Germinal center (tissue), 1 donor: ENCODE measurements at regions not wholly inside any gene's neighbourhood (a gene's known extent, or its start where the extent isn't known, plus 50 kb on each side); places are given as distances from the start of the nearest gene placed in this dataset.

Experiments
- DNase-seq: peaks from one replicate; pipeline ENCODE4 v3.0.0; 2012; ENCODE audit warnings: mixed read lengths, low spot score

DNA sequence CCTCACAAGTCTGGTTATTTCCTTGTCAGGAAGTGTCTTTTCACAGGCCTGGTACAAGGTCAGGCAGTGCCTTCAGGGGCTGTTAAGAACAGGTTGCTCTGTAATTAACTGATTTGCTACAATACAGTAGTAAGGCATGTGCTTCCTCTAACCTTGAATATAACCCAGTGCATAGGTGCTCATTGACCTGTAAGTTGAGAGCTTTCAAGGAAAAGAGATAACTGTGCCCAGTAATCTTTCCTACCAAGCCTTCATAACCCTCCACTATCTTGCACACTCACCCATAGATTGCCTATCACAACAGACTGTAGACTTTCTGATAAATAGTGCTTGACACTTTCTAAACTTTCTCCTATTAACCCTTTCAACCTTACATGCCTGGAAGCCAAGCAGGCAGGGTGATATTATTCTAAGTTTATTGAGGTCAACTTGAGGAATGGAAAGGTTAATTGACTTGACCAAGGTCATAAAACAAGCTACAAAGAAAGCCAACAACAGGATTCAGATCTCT lies 148.1 kb downstream of the PPARGC1A start:
- DNase-seq = no peak

GRCh38 chr4:23737571-23737970 lies 152.3 kb downstream of the PPARGC1A start:
- no peak for DNase-seq

DNA sequence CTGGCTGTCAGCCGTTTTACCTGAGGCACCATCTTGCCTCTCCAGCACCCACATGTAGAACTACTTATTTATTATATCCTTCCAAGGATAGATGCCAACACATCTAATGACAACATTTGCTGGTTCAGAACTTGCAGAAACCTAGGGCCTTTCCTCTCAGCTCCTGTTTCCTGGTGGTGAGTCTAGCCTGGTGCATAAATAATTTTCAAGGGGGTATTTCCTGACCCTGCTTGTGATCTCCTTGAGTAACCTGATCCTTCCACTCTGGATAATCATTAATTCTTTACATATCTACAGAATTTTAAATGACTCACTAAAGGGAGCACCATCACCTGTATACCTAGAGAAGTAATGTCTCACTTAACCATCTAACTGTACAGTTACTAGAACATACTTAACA lies 153.4 kb downstream of the PPARGC1A start:
- no peak for DNase-seq

- no peak for DNase-seq
Measured at GRCh38 chr4:23734000-23734399, 155.8 kb downstream of the PPARGC1A start.

DNA sequence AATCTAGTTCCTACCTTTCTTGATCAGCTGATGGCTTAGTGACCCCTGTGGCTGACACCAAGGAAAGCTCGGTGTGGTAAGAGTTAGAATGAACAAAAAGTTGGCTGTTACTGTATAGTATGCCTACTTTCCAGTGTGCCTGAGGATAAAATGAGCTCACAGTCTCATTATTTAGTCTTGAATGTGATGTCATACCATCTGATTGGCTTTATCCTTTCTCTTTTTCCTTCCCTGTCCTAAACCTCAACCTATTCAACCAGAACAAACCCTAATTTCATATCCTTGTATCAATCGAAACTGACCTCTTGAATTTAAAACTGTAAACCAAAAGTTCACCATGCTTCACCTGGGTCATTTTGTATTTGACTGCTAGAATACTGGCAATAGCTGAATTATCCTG lies 156.4 kb downstream of the PPARGC1A start:
- DNase-seq = no peak

DNA sequence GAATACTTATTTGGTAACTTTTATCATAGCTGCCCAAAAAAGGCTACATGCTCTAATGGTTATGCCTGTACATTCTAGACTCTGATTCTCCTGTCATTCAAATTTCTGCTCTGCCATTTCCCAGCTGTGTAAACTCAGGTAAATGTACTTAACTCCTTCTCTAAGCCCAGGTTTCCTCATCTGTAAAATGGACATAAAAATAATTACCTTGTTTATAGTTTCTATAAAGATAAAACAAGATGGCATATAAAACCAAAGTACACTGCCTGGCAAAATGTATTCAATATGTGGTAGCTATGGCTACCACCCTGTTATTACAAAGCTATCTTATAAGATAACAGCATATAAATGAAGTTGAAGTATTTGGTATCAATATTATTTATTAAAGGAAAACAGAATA lies 158.8 kb downstream of the PPARGC1A start:
- no peak for DNase-seq

- DNase-seq = no peak
Measured at GRCh38 chr4:23728971-23729370, 160.9 kb downstream of the PPARGC1A start.

DNA sequence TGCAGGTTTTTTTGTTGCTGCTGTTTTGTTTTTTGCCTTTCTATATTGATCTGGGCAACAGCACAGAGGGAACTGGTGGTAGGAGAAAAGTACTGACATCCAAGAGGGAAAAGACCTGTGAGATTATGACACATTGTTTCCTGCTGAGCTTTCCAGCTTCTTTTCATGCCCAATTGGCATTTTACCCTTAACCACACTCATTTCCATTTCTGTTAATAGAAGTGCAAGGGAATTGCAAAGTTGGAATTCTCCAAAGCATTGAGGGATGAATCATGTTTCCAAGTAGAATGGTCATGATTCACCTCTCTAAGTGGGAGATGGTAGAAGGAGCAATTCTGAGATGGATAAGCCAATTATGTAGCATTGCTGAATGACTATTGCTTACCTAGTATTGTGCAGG lies 161.5 kb downstream of the PPARGC1A start:
- no peak for DNase-seq

- no peak for DNase-seq
Measured at GRCh38 chr4:23720556-23720955, 169.3 kb downstream of the PPARGC1A start.

- no peak for DNase-seq
Measured at GRCh38 chr4:23718435-23718834, 171.4 kb downstream of the PPARGC1A start.

- no peak for DNase-seq
Measured at GRCh38 chr4:23717528-23718248, 172.2 kb downstream of the PPARGC1A start.

DNA sequence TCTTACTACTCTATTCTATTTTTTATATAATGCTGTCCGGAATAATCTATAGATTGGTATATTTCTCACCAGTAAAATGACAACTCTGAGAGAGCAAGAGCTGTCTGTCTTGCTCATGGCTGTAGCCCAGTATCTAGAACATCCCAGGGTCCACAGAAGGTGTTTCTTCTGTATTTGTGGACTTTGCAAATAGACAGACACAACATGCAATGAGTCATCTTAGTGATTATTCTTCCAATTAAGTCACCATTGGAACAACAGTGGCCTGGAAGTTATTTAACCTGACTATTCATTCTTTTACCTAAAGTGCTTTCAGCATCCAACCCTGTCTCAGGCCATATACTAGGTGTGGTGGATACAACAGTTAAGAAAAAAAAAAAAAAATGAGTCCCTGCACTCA lies 179.5 kb downstream of the PPARGC1A start:
- no peak for DNase-seq

- DNase-seq = no peak
Measured at GRCh38 chr4:23707652-23708026, 182.2 kb downstream of the PPARGC1A start.

DNA sequence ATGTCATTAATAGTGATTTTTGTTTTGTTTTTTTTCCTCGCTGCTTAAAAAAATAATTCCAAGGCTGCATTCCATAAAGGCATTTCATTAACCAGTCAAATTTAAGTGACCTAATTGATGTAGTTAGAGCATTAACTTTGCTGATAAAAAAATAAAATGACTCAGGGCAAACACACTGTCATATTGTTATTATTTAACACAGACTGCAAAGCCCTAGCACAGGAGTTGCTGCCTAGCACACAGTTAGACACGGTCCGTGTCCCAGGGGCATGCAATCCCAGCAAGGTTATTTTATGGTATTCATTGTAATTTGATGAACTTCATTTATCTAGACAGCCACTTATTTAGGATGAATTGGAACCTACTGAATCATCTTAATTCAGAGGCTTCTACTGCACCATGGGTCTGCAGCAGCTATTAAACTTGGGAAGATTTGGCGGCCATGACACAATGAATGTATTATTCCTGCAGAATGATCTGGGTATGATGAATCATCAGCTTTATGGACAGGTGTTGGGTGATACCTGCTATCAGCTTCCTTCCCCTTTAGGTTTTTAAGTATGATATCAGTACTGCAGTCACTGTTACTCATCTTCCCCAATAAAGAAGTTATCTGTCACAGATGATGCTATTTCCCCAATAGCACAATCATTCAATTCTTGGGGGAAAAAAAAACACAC lies 182.7 kb downstream of the PPARGC1A start:
- no peak for DNase-seq

GRCh38 chr4:23700197-23700596 lies 189.7 kb downstream of the PPARGC1A start:
- no peak for DNase-seq

DNA sequence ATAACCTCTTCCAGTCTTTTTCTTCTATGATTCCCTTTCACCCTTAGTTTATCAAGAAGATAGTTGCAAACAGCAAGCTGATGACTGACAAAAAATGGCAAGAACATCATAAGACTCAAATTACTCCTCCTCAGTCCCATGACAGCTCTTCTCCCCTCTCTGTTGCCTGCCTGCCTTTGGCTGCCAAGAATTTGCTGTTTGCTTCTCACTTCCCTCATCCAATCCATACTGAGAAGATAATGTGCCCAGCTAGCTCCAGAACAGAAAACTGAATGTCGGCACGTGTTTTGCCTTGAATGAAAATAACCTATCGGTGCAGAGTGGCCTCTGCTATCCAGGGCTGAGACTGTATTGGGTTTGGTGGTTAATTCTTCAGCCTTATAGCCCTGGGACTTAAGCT lies 192.1 kb downstream of the PPARGC1A start:
- DNase-seq = no peak

GRCh38 chr4:23697001-23697528 lies 192.8 kb downstream of the PPARGC1A start:
- no peak for DNase-seq

DNA sequence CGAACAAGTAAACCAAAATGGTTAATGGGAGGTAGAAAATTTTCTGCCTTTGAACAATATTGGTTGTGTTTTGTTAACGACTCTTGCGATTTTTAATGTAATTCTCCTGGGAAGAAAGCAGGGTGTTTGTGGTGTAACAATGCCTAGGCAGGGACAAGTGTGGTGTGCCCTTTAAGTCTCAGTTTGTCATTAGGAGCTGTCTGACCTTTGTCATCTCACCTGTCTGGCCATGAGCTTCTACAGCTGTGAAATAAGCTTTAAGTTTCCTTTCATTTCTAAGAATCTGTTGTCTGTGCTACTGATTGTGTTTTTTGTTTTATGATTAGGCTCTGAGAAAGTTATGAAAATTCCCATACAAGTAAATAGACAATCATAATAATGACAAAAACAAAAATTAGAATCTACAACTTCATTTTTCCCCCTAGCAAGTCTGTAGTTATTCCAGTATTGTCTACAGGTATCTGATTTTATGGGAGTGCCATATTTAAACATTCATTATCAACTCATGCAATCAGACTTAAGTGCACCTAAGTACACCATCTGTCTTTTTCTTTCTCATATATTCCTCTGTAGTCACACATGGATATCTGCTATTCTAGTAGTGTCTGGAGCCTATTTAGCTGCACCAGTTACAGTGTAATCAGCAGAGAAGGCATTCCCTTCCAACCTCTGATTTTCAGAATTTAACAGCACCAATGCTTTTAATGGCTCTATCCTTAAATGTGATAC lies 203.5 kb downstream of the PPARGC1A start:
- DNase-seq = no peak

DNA sequence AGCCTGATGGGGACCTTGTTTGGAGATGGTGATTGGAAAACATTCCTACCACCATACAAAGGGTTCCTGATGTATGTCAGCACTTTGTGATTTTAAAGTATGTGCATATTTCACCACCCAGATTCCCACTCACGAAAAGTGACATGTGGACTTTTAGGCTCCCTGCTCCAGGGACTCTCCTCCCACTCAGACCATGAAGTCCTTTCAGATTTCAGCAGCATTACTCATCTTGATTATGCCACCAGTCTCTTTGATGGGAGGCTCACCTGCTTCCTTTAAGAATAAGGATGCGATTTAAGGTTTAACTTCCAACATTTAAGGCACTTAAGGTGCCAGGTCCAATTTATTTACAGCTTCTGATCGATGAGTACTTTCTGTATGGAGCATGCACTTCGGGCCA lies 204.4 kb downstream of the PPARGC1A start:
- no peak for DNase-seq

DNA sequence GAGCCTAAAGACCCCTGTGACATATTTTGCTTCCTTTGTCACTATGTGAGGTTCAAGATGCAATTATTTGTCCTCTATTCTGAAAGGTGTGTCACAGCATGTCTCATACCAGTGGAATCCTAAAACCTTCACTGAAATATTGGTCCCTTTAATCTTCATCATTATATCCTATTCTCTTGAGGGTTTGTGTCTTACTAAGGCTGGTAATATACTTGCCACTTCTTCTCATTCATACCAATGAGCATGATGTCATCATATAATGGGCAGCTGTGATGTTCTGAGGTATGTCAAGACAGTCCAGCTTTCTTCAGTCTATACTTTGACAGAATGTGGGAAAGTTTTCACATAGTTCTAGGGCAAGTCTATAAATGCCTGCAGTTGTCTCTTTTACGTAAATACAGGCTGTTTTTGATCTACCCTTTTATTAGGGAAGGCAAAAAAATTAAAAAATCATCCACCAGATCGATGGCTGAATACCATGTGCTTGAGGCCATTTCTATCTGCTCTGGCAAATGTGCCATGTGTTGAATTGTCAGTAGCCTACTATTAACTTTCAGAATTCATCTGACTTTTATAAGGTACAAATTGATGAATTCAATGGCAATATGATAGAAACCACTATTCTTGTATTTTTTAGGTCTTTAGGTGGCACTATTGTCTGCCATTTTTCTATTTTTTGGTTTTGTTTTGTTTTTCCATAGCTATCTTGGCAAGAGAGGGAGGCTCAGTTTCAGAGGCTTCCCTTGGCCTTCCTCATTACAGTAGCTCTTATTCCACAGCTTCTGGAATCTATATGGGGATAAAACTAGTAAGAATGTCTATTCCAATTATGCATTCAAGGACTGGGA lies 209.0 kb downstream of the PPARGC1A start:
- no peak for DNase-seq

- DNase-seq = no peak
Measured at GRCh38 chr4:23674694-23675093, 215.2 kb downstream of the PPARGC1A start.

DNA sequence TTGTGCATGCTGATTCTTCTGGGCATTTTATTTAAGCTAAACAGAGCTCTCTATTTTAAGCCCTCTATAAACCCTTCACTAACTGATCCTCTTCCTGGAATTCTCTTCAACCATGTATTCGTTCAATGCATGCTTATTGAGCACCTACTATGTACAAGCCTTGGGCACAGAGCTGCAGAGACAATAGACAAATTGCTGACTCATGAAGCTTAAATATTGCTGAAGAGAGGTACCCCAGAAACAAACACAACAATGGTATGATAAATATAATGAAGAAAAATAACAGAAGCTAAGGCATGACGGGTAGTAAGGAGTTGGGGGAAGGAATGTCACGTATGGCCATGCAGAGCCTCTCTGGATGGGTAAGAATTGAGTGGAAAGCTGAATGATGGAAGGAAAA lies 222.2 kb downstream of the PPARGC1A start:
- no peak for DNase-seq
